GM12878 (cell line): ENCODE measurements at regions not wholly inside any gene's neighbourhood (a gene's known extent, or its start where the extent isn't known, plus 50 kb on each side); places are given as distances from the start of the nearest gene placed in this dataset.

Source experiments
- ATAC-seq: fragments of 200-7000 bp; cut with Tn5 transposase; 3 replicates; pipeline ENCODE4 v1.9.1; 2020; ENCODE audit warnings: mild to moderate bottlenecking, moderate library complexity
- BruUV-seq: library from RNA; stranded (reverse); fragments of 400-500 nt; replicated peaks from 2 replicates; lab custom pipeline; 2021; lab: Mats Ljungman, UMichigan
- CTCF ChIA-PET: fragments of 300-600 bp; sonication (Branson Sonifier 250); formaldehyde crosslinking; extraction: SDS; loops from one replicate; lab custom pipeline; 2021; ENCODE audit warnings: inconsistent platforms; lab: Yijun Ruan, JAX
- POLR2A ChIA-PET: fragments of 350-600 bp; formaldehyde crosslinking; extraction: SDS; loops from one replicate; lab custom pipeline; 2021; ENCODE audit warnings: inconsistent platforms; lab: Charles Lee
- RAD21 ChIA-PET: fragments of 300-600 bp; sonication (Branson Sonifier 250); formaldehyde crosslinking; loops from one replicate; lab custom pipeline; 2023; ENCODE audit warnings: antibody characterized with exemption; ENCODE audit not compliant: unreplicated experiment; lab: Charles Lee
- SMC1A ChIA-PET: fragments of 300-600 bp; sonication (Branson Sonifier 250); formaldehyde crosslinking; loops from one replicate; lab custom pipeline; 2023; ENCODE audit not compliant: unreplicated experiment, uncharacterized antibody; lab: Charles Lee
- DNase-seq: peaks from one replicate; pipeline ENCODE4 v3.0.0-alpha.2; 2011; ENCODE audit warnings: low read depth, low spot score
- FAIRE-seq: peaks from 3 replicates; lab custom pipeline; 2011; peaks lifted over from hg19 to GRCh38; lab: Jason Lieb, UNC
- H2AFZ ChIP-seq: 2 replicates; pipeline ENCODE4 v1.6.0; 2011; ENCODE audit warnings: low read depth, low read length, control low read depth; ENCODE audit not compliant: control insufficient read depth
- H3K27ac ChIP-seq: 2 replicates; pipeline ENCODE4 v1.5.1; 2011; ENCODE audit warnings: control low read depth; ENCODE audit not compliant: control insufficient read depth, insufficient read depth
- H3K27me3 ChIP-seq, 2 experiments: replicated peaks in 1 of 2; 2 replicates each; pipeline versions ENCODE4 v1.6.0 to v1.6.1; 2011; ENCODE audit warnings: low read length in 1 of 2; ENCODE audit not compliant: control insufficient read depth in 2 of 2, insufficient read depth in 2 of 2
- H3K36me3 ChIP-seq, 2 experiments: 2 replicates each; pipeline ENCODE4 v1.5.1; 2011; ENCODE audit warnings: low read length in 1 of 2; ENCODE audit not compliant: control insufficient read depth in 2 of 2, insufficient read depth in 2 of 2
- H3K4me1 ChIP-seq: 2 replicates; pipeline ENCODE4 v1.6.1; 2011; ENCODE audit warnings: mild to moderate bottlenecking, low read length, moderate library complexity, mixed read lengths; ENCODE audit not compliant: control insufficient read depth, insufficient read depth
- H3K4me2 ChIP-seq: 2 replicates; pipeline ENCODE4 v1.6.0; 2011; ENCODE audit warnings: control low read depth; ENCODE audit not compliant: control insufficient read depth, insufficient read depth
- H3K4me3 ChIP-seq: fragments of 200-600 bp; sonication (generic); 2 replicates; pipeline ENCODE4 v1.5.1; 2016
- H3K79me2 ChIP-seq: 2 replicates; pipeline ENCODE4 v1.6.0; 2011; ENCODE audit warnings: low read length; ENCODE audit not compliant: control insufficient read depth, insufficient read depth
- H3K9ac ChIP-seq: 2 replicates; pipeline ENCODE4 v1.8.0; 2011; ENCODE audit warnings: low read length, control low read depth, mixed read lengths; ENCODE audit not compliant: control insufficient read depth, insufficient read depth
- H3K9me3 ChIP-seq: replicated peaks from 3 replicates; pipeline ENCODE4 v1.5.1; 2011; ENCODE audit warnings: mild to moderate bottlenecking, low read length; ENCODE audit not compliant: control insufficient read depth, insufficient read depth
- H4K20me1 ChIP-seq: 2 replicates; pipeline ENCODE4 v1.6.0; 2011; ENCODE audit not compliant: control insufficient read depth, insufficient read depth
- BRCA1 ChIP-seq: IDR thresholded peaks from 2 replicates; pipeline ENCODE4 v1.6.1; 2011; ENCODE audit warnings: low read depth, low read length, improper control_type of control experiment
- CHD4 ChIP-seq: fragments of 200-600 bp; sonication (generic); IDR thresholded peaks from 2 replicates; pipeline ENCODE4 v1.6.1; 2016; ENCODE audit warnings: mild to moderate bottlenecking
- CREM ChIP-seq: IDR thresholded peaks from 2 replicates; pipeline ENCODE4 v1.6.1; 2014; ENCODE audit warnings: antibody characterized with exemption, low read depth
- HDAC2 ChIP-seq: fragments of 200-600 bp; sonication (generic); IDR thresholded peaks from 2 replicates; pipeline ENCODE4 v1.6.1; 2017
- KLF5 ChIP-seq: fragments of 450-650 bp; IDR thresholded peaks from 2 replicates; pipeline ENCODE4 v1.6.1; 2014; ENCODE audit warnings: mild to moderate bottlenecking; ENCODE audit not compliant: partially characterized antibody
- MEF2B ChIP-seq: fragments of 450-650 bp; IDR thresholded peaks from 2 replicates; pipeline ENCODE4 v1.6.1; 2018; ENCODE audit warnings: mild to moderate bottlenecking, moderate library complexity; ENCODE audit not compliant: partially characterized antibody, poor library complexity, severe bottlenecking
- NR2C2 ChIP-seq: IDR thresholded peaks from 2 replicates; pipeline ENCODE4 v1.6.1; 2011; ENCODE audit warnings: borderline replicate concordance, low read depth; ENCODE audit not compliant: control insufficient read depth, insufficient read length
- NRF1 ChIP-seq: conservative IDR thresholded peaks from 2 replicates; pipeline ENCODE4 v1.6.1; 2011; ENCODE audit warnings: mild to moderate bottlenecking, low read depth, low read length, improper control_type of control experiment
- POLR2AphosphoS2 ChIP-seq: IDR thresholded peaks from 2 replicates; pipeline ENCODE4 v1.6.1; 2011; ENCODE audit warnings: low read depth, mild to moderate bottlenecking, low read length, improper control_type of control experiment, moderate library complexity
- POLR2AphosphoS5 ChIP-seq: IDR thresholded peaks from 2 replicates; pipeline ENCODE4 v1.6.1; 2011; ENCODE audit warnings: mild to moderate bottlenecking, low read length, inconsistent platforms
- RCOR1 ChIP-seq: conservative IDR thresholded peaks from 2 replicates; pipeline ENCODE4 v1.6.1; 2012; ENCODE audit warnings: low read depth, low read length, improper control_type of control experiment
- RFX5 ChIP-seq: IDR thresholded peaks from 2 replicates; pipeline ENCODE4 v1.6.1; 2011; ENCODE audit warnings: low read depth, low read length, improper control_type of control experiment
- SMARCA5 ChIP-seq: fragments of 450-650 bp; IDR thresholded peaks from 2 replicates; pipeline ENCODE4 v1.6.1; 2017; ENCODE audit warnings: mild to moderate bottlenecking
- SMC3 ChIP-seq: IDR thresholded peaks from 2 replicates; pipeline ENCODE4 v1.6.1; 2011; ENCODE audit warnings: low read length, improper control_type of control experiment, borderline replicate concordance
- TAF1 ChIP-seq: IDR thresholded peaks from 2 replicates; pipeline ENCODE4 v1.6.1; 2011; ENCODE audit warnings: mild to moderate bottlenecking, low read depth, low read length, borderline replicate concordance
- ZNF622 ChIP-seq: fragments of 450-650 bp; IDR thresholded peaks from 2 replicates; pipeline ENCODE4 v1.6.1; 2017; ENCODE audit warnings: mild to moderate bottlenecking, inconsistent platforms
- in situ Hi-C: fragments of 300-500 bp; cut with MboI; formaldehyde crosslinking; loops from 9 replicates; pipeline ENCODE4 v1.14.3; 2018; ENCODE audit warnings: mixed read lengths
- intact Hi-C: fragments of 100-400 bp; cut with micrococcal nuclease; formaldehyde crosslinking; loops from one replicate; pipeline ENCODE4 v1.14.2; 2022; ENCODE audit not compliant: unreplicated experiment
- TF ChIP-seq, protein P1 (sequence below): fragments of 450-650 bp; IDR thresholded peaks from 2 replicates; pipeline ENCODE4 v1.6.1; 2017; ENCODE audit warnings: mild to moderate bottlenecking, low read depth, inconsistent platforms; ENCODE audit not compliant: poor library complexity, severe bottlenecking
- TF ChIP-seq, protein P2 (sequence below): fragments of 150-350 bp; IDR thresholded peaks from 2 replicates; pipeline ENCODE4 v1.6.1; 2014; ENCODE audit warnings: mild to moderate bottlenecking, low read depth, low read length

- Histone ChIP-seq H3K36me3 (no peaks in the 10 kb centered on the region), H3K9me3 (no peaks in the 10 kb centered on the region), H3K4me3 (no peak overlapping the region), H3K27ac (no peak overlapping the region), H4K20me1 (no peaks in the 10 kb centered on the region), H3K9ac (no peak overlapping the region), H2AFZ (no peak overlapping the region), H3K4me1 (no peaks in the 10 kb centered on the region), H3K27me3 (no peaks in the 10 kb centered on the region), H3K4me2 (no peak overlapping the region), H3K79me2 (no peaks in the 10 kb centered on the region)
- no TSS peak for BruUV-seq
- in situ Hi-C loops (no loop called here), intact Hi-C loops (no loop called here)
- ATAC-seq (no peak), FAIRE-seq (no peak), DNase-seq (no peak)
- ChIA-PET RAD21 (no interaction called here), SMC1A (no interaction called here), CTCF (no interaction called here), POLR2A (no interaction called here)
- no peak for TF ChIP-seq RFX5
- TF ChIP-seq CHD4: no peak
- no peak for TF ChIP-seq POLR2AphosphoS2
- TF ChIP-seq BRCA1: no peak
- no peak for TF ChIP-seq CREM
- no peak for TF ChIP-seq POLR2AphosphoS5
- no peak for TF ChIP-seq ZNF622
- no peak for TF ChIP-seq SMARCA5
- TF ChIP-seq TAF1: no peak
- TF ChIP-seq KLF5: no peak
- no peak for TF ChIP-seq MEF2B
- TF ChIP-seq NRF1: no peak
- TF ChIP-seq RCOR1: no peak
- no peak for TF ChIP-seq SMC3
- TF ChIP-seq, protein P1, sequence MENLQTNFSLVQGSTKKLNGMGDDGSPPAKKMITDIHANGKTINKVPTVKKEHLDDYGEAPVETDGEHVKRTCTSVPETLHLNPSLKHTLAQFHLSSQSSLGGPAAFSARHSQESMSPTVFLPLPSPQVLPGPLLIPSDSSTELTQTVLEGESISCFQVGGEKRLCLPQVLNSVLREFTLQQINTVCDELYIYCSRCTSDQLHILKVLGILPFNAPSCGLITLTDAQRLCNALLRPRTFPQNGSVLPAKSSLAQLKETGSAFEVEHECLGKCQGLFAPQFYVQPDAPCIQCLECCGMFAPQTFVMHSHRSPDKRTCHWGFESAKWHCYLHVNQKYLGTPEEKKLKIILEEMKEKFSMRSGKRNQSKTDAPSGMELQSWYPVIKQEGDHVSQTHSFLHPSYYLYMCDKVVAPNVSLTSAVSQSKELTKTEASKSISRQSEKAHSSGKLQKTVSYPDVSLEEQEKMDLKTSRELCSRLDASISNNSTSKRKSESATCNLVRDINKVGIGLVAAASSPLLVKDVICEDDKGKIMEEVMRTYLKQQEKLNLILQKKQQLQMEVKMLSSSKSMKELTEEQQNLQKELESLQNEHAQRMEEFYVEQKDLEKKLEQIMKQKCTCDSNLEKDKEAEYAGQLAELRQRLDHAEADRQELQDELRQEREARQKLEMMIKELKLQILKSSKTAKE: no peak
- no peak for TF ChIP-seq HDAC2
- TF ChIP-seq NR2C2: no peak
- TF ChIP-seq, protein P2, sequence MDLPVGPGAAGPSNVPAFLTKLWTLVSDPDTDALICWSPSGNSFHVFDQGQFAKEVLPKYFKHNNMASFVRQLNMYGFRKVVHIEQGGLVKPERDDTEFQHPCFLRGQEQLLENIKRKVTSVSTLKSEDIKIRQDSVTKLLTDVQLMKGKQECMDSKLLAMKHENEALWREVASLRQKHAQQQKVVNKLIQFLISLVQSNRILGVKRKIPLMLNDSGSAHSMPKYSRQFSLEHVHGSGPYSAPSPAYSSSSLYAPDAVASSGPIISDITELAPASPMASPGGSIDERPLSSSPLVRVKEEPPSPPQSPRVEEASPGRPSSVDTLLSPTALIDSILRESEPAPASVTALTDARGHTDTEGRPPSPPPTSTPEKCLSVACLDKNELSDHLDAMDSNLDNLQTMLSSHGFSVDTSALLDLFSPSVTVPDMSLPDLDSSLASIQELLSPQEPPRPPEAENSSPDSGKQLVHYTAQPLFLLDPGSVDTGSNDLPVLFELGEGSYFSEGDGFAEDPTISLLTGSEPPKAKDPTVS: no peak
These were observed 938.5 kb downstream of the FSTL5 start for GRCh38 chr4:161225327-161225726.
